A549 (cell line): ENCODE measurements at regions not wholly inside any gene's neighbourhood (a gene's known extent, or its start where the extent isn't known, plus 50 kb on each side); places are given as distances from the start of the nearest gene placed in this dataset.

Experiments used
- ATAC-seq, 2 experiments: fragments of 200-7000 bp in 1 of 2; fragments of >200 bp in 1 of 2; cut with Nextera tagmentation in 1 of 2; cut with Tn5 transposase in 1 of 2; 3 replicates each; pipeline versions ENCODE4 v1.8.0 to v1.9.1; 2018 to 2020; ENCODE audit warnings: mild to moderate bottlenecking in 1 of 2, moderate library complexity in 1 of 2
- CTCF ChIA-PET: fragments of 300-600 bp; sonication (Branson Sonifier 250); formaldehyde crosslinking; extraction: SDS; loops from one replicate; lab custom pipeline; 2021; ENCODE audit warnings: antibody characterized with exemption, inconsistent platforms; lab: Yijun Ruan, JAX
- POLR2A ChIA-PET: fragments of 350-600 bp; formaldehyde crosslinking; extraction: SDS; loops from one replicate; lab custom pipeline; 2021; ENCODE audit warnings: antibody characterized with exemption, inconsistent platforms; lab: Yijun Ruan, JAX
- DNase-seq, 2 experiments: peaks; one replicate each; pipeline versions ENCODE4 v3.0.0 to v3.0.0-alpha.2; 2011 to 2016; ENCODE audit warnings: low read depth in 1 of 2, low spot score in 1 of 2
- FAIRE-seq: peaks from 2 replicates; lab custom pipeline; 2011; peaks lifted over from hg19 to GRCh38; lab: Jason Lieb, UNC
- H3K27ac ChIP-seq, 2 experiments: fragments of >200 bp; sonication (Bioruptor Twin); formaldehyde crosslinking; 3 replicates each; pipeline ENCODE4 v1.5.1; 2016 to 2017
- H3K4me1 ChIP-seq: fragments of >200 bp; sonication (Bioruptor Twin); formaldehyde crosslinking; 3 replicates; pipeline ENCODE4 v1.6.1; 2016
- H3K4me2 ChIP-seq: fragments of >200 bp; sonication (Bioruptor Twin); formaldehyde crosslinking; 3 replicates; pipeline ENCODE4 v1.6.1; 2016
- H3K4me3 ChIP-seq: fragments of >200 bp; sonication (Bioruptor Twin); formaldehyde crosslinking; 3 replicates; pipeline ENCODE4 v1.5.1; 2016
- H3K9me3 ChIP-seq: fragments of >200 bp; sonication (Bioruptor Twin); formaldehyde crosslinking; 3 replicates; pipeline ENCODE4 v1.6.1; 2016
- BHLHE40 ChIP-seq: IDR thresholded peaks from 2 replicates; pipeline ENCODE4 v1.6.1; 2012; ENCODE audit warnings: low read depth, low read length, inconsistent platforms
- CBX8 ChIP-seq: fragments of 200-600 bp; sonication (generic); IDR thresholded peaks from 2 replicates; pipeline ENCODE4 v1.6.1; 2016
- GATA3 ChIP-seq: IDR thresholded peaks from 2 replicates; pipeline ENCODE4 v1.6.1; 2012; ENCODE audit warnings: borderline replicate concordance
- HDAC2 ChIP-seq: fragments of 200-600 bp; sonication (generic); IDR thresholded peaks from 2 replicates; pipeline ENCODE4 v1.6.1; 2016
- HEYL ChIP-seq: fragments of 250-450 bp; sonication (Bioruptor Pico); IDR thresholded peaks from 2 replicates; pipeline ENCODE4 v1.8.0; 2021; ENCODE audit warnings: mild to moderate bottlenecking, moderate library complexity
- HOXA7 ChIP-seq: fragments of 250-450 bp; sonication (Bioruptor Pico); IDR thresholded peaks from 2 replicates; pipeline ENCODE4 v1.5.0; 2020; ENCODE audit warnings: mild to moderate bottlenecking, moderate library complexity
- HOXB13 ChIP-seq: fragments of 250-450 bp; sonication (Bioruptor Pico); IDR thresholded peaks from 2 replicates; pipeline ENCODE4 v1.5.0; 2020; ENCODE audit warnings: low read depth, mild to moderate bottlenecking, moderate library complexity
- KDM1A ChIP-seq: fragments of 200-600 bp; sonication (generic); IDR thresholded peaks from 2 replicates; pipeline ENCODE4 v1.6.1; 2016; ENCODE audit warnings: low read depth, mild to moderate bottlenecking
- MAFK ChIP-seq: fragments of 450-650 bp; IDR thresholded peaks from 2 replicates; pipeline ENCODE4 v1.6.1; 2014; ENCODE audit not compliant: partially characterized antibody
- MAZ ChIP-seq: fragments of 150-350 bp; IDR thresholded peaks from 2 replicates; pipeline ENCODE4 v1.6.1; 2014; ENCODE audit warnings: antibody characterized with exemption, low read depth, low read length, borderline replicate concordance
- NFE2L2 ChIP-seq: fragments of 150-350 bp; conservative IDR thresholded peaks from 2 replicates; pipeline ENCODE4 v1.6.1; 2014; ENCODE audit warnings: low read length
- NPAS2 ChIP-seq: fragments of 250-450 bp; sonication (Bioruptor Pico); IDR thresholded peaks from 2 replicates; pipeline ENCODE4 v1.8.0; 2022; ENCODE audit warnings: mild to moderate bottlenecking, moderate library complexity, borderline replicate concordance
- NR3C1 ChIP-seq: fragments of >200 bp; sonication (Bioruptor Twin); formaldehyde crosslinking; IDR thresholded peaks from 3 replicates; pipeline ENCODE4 v1.6.1; 2017
- PHF8 ChIP-seq: fragments of 200-600 bp; sonication (generic); IDR thresholded peaks from 2 replicates; pipeline ENCODE4 v1.6.1; 2016; ENCODE audit warnings: low read depth, mild to moderate bottlenecking, antibody characterized with exemption, moderate library complexity, borderline replicate concordance
- POLR2AphosphoS2 ChIP-seq: conservative IDR thresholded peaks from 2 replicates; pipeline ENCODE4 v1.6.1; 2012; ENCODE audit warnings: low read length, improper control_type of control experiment, inconsistent platforms
- TFCP2L1 ChIP-seq: fragments of 250-450 bp; sonication (Bioruptor Pico); IDR thresholded peaks from 2 replicates; pipeline ENCODE4 v1.5.0; 2021; ENCODE audit warnings: mild to moderate bottlenecking
- ZFP36 ChIP-seq: fragments of 450-650 bp; IDR thresholded peaks from 2 replicates; pipeline ENCODE4 v1.6.1; 2014; ENCODE audit warnings: borderline replicate concordance; ENCODE audit not compliant: partially characterized antibody
- ZNF302 ChIP-seq: fragments of 250-450 bp; sonication (Bioruptor Pico); IDR thresholded peaks from 2 replicates; pipeline ENCODE4 v1.9.0; 2021; ENCODE audit warnings: inconsistent platforms, mild to moderate bottlenecking, moderate library complexity
- WGBS: methylation state at CpG from one replicate; pipeline ENCODE4 v1.1.6; 2017; ENCODE audit errors: missing lambda C conversion rate; 5-methylcytosine and 5-hydroxymethylcytosine counted together
- TF ChIP-seq, protein P1 (sequence below): fragments of 200-600 bp; sonication (generic); IDR thresholded peaks from 2 replicates; pipeline ENCODE4 v1.6.1; 2016; ENCODE audit warnings: antibody characterized with exemption, mild to moderate bottlenecking, moderate library complexity
- TF ChIP-seq, protein P2 (sequence below): fragments of 450-650 bp; IDR thresholded peaks from 2 replicates; pipeline ENCODE4 v1.6.1; 2014; ENCODE audit warnings: antibody characterized with exemption
- TF ChIP-seq, protein P3 (sequence below): IDR thresholded peaks from 2 replicates; pipeline ENCODE4 v1.6.1; 2012; ENCODE audit warnings: low read depth, borderline replicate concordance
- TF ChIP-seq, protein P4 (sequence below): fragments of 250-450 bp; sonication (Bioruptor Pico); IDR thresholded peaks from 2 replicates; pipeline ENCODE4 v1.5.0; 2020; ENCODE audit warnings: low read depth, mild to moderate bottlenecking, moderate library complexity
- TF ChIP-seq, protein P5 (sequence below): IDR thresholded peaks from 2 replicates; pipeline ENCODE4 v1.6.1; 2012
- TF ChIP-seq, protein P6 (sequence below): fragments of >200 bp; sonication (Bioruptor Twin); formaldehyde crosslinking; IDR thresholded peaks from 2 replicates; pipeline ENCODE4 v1.6.1; 2016

DNA sequence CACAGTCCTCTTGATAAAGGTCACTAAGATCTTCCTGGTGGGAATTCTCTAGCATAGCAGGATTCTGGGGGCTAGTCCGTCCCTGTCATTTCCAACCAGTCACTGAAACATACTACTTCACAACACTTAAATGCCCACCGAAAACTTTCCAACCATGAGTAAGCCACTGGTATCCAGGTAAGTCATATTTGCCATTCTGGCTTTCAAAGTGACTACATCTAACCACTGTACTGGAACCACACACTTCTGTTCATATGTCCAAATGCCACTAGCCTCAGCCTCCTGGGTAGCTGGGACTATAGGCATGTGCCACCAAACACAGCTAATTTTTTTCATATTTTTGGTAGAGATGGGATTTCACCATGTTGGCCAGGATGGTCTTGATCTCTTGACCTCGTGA, 64.3 kb upstream of the VANGL1 start:
- TF ChIP-seq POLR2AphosphoS2 (no peak), NR3C1 (no peak), CBX8 (no peak)
- TF ChIP-seq, all 56 proteins: peak for 0
- 76% methylated on average over 3 of the region's 3 CpGs for WGBS
- DNase-seq (no peak), FAIRE-seq (no peak), ATAC-seq (no peak)
- no peak overlapping the region for H3K4me2 ChIP-seq
- no peak overlapping the region for H3K27ac ChIP-seq
- ChIA-PET POLR2A (no interaction called here), CTCF (no interaction called here)
- H3K4me1 ChIP-seq = no peaks in the 10 kb centered on the region
- H3K4me3 ChIP-seq = no peak overlapping the region
- peaks cover 5% of the 10 kb centered on the region; the same call in 2 of the 3 replicates for H3K9me3 ChIP-seq

DNA sequence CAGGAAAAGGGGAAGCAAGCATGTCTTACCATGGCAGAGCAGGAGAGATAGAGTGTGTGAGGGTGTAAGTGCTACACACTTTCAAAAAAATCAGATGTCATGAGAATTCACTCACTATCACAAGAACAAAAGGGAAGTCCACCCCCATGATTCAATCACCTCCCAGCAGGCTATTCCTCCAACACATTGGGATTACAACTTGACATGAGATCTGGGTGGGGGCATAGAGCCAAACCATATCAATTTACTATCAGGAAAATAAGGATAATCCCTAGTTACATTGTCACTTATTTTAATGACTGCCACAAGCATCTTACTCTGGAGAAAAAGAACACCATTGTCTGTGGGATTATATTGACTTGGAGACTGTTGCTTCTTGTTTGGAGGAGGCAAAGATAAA, 66.1 kb upstream of the VANGL1 start:
- TF ChIP-seq TFCP2L1 (CRISPR knock-in tag) (no peak), NPAS2 (CRISPR knock-in tag) (no peak), HOXB13 (CRISPR knock-in tag) (no peak), HEYL (no peak), KDM1A (no peak)
- TF ChIP-seq, protein P1, sequence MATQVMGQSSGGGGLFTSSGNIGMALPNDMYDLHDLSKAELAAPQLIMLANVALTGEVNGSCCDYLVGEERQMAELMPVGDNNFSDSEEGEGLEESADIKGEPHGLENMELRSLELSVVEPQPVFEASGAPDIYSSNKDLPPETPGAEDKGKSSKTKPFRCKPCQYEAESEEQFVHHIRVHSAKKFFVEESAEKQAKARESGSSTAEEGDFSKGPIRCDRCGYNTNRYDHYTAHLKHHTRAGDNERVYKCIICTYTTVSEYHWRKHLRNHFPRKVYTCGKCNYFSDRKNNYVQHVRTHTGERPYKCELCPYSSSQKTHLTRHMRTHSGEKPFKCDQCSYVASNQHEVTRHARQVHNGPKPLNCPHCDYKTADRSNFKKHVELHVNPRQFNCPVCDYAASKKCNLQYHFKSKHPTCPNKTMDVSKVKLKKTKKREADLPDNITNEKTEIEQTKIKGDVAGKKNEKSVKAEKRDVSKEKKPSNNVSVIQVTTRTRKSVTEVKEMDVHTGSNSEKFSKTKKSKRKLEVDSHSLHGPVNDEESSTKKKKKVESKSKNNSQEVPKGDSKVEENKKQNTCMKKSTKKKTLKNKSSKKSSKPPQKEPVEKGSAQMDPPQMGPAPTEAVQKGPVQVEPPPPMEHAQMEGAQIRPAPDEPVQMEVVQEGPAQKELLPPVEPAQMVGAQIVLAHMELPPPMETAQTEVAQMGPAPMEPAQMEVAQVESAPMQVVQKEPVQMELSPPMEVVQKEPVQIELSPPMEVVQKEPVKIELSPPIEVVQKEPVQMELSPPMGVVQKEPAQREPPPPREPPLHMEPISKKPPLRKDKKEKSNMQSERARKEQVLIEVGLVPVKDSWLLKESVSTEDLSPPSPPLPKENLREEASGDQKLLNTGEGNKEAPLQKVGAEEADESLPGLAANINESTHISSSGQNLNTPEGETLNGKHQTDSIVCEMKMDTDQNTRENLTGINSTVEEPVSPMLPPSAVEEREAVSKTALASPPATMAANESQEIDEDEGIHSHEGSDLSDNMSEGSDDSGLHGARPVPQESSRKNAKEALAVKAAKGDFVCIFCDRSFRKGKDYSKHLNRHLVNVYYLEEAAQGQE = no peak
- TF ChIP-seq, protein P2, sequence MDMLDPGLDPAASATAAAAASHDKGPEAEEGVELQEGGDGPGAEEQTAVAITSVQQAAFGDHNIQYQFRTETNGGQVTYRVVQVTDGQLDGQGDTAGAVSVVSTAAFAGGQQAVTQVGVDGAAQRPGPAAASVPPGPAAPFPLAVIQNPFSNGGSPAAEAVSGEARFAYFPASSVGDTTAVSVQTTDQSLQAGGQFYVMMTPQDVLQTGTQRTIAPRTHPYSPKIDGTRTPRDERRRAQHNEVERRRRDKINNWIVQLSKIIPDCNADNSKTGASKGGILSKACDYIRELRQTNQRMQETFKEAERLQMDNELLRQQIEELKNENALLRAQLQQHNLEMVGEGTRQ = no peak
- Histone ChIP-seq H3K4me2 (no peak overlapping the region), H3K9me3 (peaks cover 10% of the 10 kb centered on the region; the same call in 2 of the 3 replicates), H3K27ac (no peak overlapping the region), H3K4me1 (no peaks in the 10 kb centered on the region), H3K4me3 (no peak overlapping the region)
- CTCF ChIA-PET = interaction anchor here (0.6 kb wide), 1 partner anchor 747 kb away, joined by 3 read pairs; no protein-coding TSS in a partner anchor
- no peak for DNase-seq
- ATAC-seq = no peak
- FAIRE-seq = no peak
- POLR2A ChIA-PET = no interaction called here

DNA sequence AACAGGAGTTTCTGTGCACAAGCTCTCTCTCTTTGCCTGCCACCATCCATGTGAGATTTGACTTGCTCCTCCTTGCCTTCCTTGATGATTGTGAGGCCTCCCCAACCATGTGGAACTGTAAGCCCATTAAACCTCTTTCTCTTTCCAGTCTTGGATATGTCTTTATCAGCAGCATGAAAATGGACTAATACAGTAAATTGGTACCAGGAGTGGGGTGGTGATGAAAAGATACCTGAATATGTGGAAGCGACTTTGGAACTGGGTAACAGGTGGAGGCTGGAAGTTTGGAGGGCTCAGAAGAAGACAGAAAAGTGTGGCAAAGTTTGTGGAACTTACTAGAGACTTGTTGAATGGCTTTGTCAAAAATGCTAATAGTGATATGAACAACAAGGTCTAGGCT, 69.1 kb upstream of the VANGL1 start:
- ATAC-seq (no peak), DNase-seq (no peak), FAIRE-seq (no peak)
- Histone ChIP-seq H3K4me3 (no peak overlapping the region), H3K4me2 (no peak overlapping the region), H3K4me1 (no peaks in the 10 kb centered on the region), H3K9me3 (peaks cover 12% of the 10 kb centered on the region; the same call in 2 of the 3 replicates), H3K27ac (no peak overlapping the region)
- POLR2A ChIA-PET = no interaction called here
- WGBS = 4% methylated on average over 1 of the region's 1 CpG
- CTCF ChIA-PET = interaction anchor here (1.2 kb wide), 1 partner anchor 23 kb away, joined by 5 read pairs; no protein-coding TSS in a partner anchor
- no peak for TF ChIP-seq NPAS2 (CRISPR knock-in tag)
- no peak for TF ChIP-seq MAFK
- TF ChIP-seq, protein P3, sequence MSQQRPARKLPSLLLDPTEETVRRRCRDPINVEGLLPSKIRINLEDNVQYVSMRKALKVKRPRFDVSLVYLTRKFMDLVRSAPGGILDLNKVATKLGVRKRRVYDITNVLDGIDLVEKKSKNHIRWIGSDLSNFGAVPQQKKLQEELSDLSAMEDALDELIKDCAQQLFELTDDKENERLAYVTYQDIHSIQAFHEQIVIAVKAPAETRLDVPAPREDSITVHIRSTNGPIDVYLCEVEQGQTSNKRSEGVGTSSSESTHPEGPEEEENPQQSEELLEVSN = no peak
- TF ChIP-seq PHF8 = no peak
- TF ChIP-seq ZNF302 = no peak
- no peak for TF ChIP-seq POLR2AphosphoS2
- no peak for TF ChIP-seq CBX8
- no peak for TF ChIP-seq GATA3
- no peak for TF ChIP-seq HOXA7 (CRISPR knock-in tag)

DNA sequence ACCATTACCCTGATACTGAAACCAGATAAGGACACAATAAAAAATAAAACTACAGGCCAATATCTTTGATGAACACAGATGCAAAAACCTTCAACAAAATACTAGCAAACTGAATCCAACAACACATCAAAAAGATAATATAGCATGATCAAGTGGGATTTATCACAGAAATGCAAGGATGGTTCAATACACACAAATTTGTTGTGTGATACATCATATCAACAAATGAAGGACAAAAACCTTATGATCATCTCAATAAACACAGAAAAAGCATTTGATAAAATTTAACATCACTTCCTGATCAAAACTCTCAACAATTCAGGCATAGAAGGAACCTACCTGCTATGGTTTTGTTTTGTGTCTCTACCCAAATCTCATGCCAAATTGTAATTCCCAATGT, 74.3 kb upstream of the VANGL1 start:
- CTCF ChIA-PET = no interaction called here
- FAIRE-seq (no peak), ATAC-seq (no peak)

More for the DNA sequence above, 74.3 kb upstream of the VANGL1 start:
- no peak for DNase-seq
- no peak overlapping the region for H3K4me3 ChIP-seq
- TF ChIP-seq NFE2L2 (no peak), BHLHE40 (no peak), MAFK (no peak), HOXB13 (CRISPR knock-in tag) (no peak), MAZ (no peak), ZFP36 (no peak), PHF8 (no peak), HDAC2 (no peak), POLR2AphosphoS2 (no peak)
- TF ChIP-seq, protein P4, sequence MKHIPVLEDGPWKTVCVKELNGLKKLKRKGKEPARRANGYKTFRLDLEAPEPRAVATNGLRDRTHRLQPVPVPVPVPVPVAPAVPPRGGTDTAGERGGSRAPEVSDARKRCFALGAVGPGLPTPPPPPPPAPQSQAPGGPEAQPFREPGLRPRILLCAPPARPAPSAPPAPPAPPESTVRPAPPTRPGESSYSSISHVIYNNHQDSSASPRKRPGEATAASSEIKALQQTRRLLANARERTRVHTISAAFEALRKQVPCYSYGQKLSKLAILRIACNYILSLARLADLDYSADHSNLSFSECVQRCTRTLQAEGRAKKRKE = no peak
- TF ChIP-seq, protein P5, sequence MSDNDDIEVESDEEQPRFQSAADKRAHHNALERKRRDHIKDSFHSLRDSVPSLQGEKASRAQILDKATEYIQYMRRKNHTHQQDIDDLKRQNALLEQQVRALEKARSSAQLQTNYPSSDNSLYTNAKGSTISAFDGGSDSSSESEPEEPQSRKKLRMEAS = no peak
- TF ChIP-seq, protein P6, sequence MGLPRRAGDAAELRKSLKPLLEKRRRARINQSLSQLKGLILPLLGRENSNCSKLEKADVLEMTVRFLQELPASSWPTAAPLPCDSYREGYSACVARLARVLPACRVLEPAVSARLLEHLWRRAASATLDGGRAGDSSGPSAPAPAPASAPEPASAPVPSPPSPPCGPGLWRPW = no peak
- POLR2A ChIA-PET = no interaction called here
- peaks cover 12% of the 10 kb centered on the region for H3K9me3 ChIP-seq
- no peak overlapping the region for H3K27ac ChIP-seq
- H3K4me2 ChIP-seq = no peak overlapping the region
- no peaks in the 10 kb centered on the region for H3K4me1 ChIP-seq
